Liver (tissue), 8 donors: ENCODE measurements at regions not wholly inside any gene's neighbourhood (a gene's known extent, or its start where the extent isn't known, plus 50 kb on each side); places are given as distances from the start of the nearest gene placed in this dataset.
"Not testable (repeated sequence)": the region's sequence is repeated elsewhere in the genome, so short reads cannot be mapped to it uniquely, and the experiment has no call there.

Experiments used
- DNase-seq: peaks from one replicate; pipeline ENCODE4 v3.0.0-alpha.2; 2017; ENCODE audit warnings: low spot score
- H3K27ac ChIP-seq, 2 donors: one replicate each; pipeline ENCODE4 v1.7.0; 2013; ENCODE audit warnings: inconsistent platforms in 2 of 2, low read length in 2 of 2, control low read depth in 1 of 2, low read depth in 1 of 2, mild to moderate bottlenecking in 1 of 2
- H3K27me3 ChIP-seq, 4 donors: one replicate each; pipeline versions ENCODE4 v1.6.1 to v1.7.0; 2013; ENCODE audit warnings: low read length in 3 of 4, inconsistent platforms in 1 of 4, mild to moderate bottlenecking in 1 of 4, moderate library complexity in 1 of 4; ENCODE audit not compliant: control insufficient read depth in 4 of 4, insufficient read depth in 4 of 4
- H3K36me3 ChIP-seq, 4 donors: one replicate each; pipeline versions ENCODE4 v1.6.1 to v1.7.0; 2013; ENCODE audit warnings: low read length in 3 of 4, mild to moderate bottlenecking in 3 of 4, low read depth in 1 of 4, moderate library complexity in 1 of 4; ENCODE audit not compliant: control insufficient read depth in 4 of 4, insufficient read depth in 3 of 4
- H3K4me1 ChIP-seq, 4 donors: one replicate each; pipeline versions ENCODE4 v1.6.1 to v1.7.0; 2013; ENCODE audit warnings: low read length in 3 of 4, mild to moderate bottlenecking in 3 of 4, moderate library complexity in 1 of 4; ENCODE audit not compliant: control insufficient read depth in 4 of 4, insufficient read depth in 4 of 4
- H3K4me3 ChIP-seq, 3 donors: one replicate each; pipeline versions ENCODE4 v1.6.1 to v1.7.0; 2013; ENCODE audit warnings: low read length in 3 of 3, control low read depth in 1 of 3, low read depth in 1 of 3, mild to moderate bottlenecking in 1 of 3
- H3K9ac ChIP-seq, 2 donors: one replicate each; pipeline ENCODE4 v1.7.0; 2013; ENCODE audit warnings: low read length in 2 of 2, mild to moderate bottlenecking in 2 of 2, moderate library complexity in 2 of 2, control low read depth in 1 of 2, low read depth in 1 of 2
- H3K9me3 ChIP-seq, 4 donors: one replicate each; pipeline versions ENCODE4 v1.6.1 to v1.7.0; 2013; ENCODE audit warnings: low read length in 3 of 4; ENCODE audit not compliant: control insufficient read depth in 4 of 4
- CTCF ChIP-seq: fragments of 150-350 bp; IDR thresholded peaks from 2 replicates; pipeline ENCODE4 v1.5.1; 2017; ENCODE audit warnings: improper control_type of control experiment, low read depth, low read length; ENCODE audit not compliant: missing input control
- FOXA1 ChIP-seq: IDR thresholded peaks from 2 replicates; pipeline ENCODE4 v1.6.1; 2016; ENCODE audit warnings: antibody characterized with exemption
- FOXA2 ChIP-seq: IDR thresholded peaks from 2 replicates; pipeline ENCODE4 v1.6.1; 2016; ENCODE audit warnings: antibody characterized with exemption
- HNF4G ChIP-seq: IDR thresholded peaks from 2 replicates; pipeline ENCODE4 v1.6.1; 2016; ENCODE audit warnings: antibody characterized with exemption
- MAX ChIP-seq: IDR thresholded peaks from 2 replicates; pipeline ENCODE4 v1.6.1; 2016; ENCODE audit warnings: antibody characterized with exemption
- RAD21 ChIP-seq, 2 donors: IDR thresholded peaks; 2 replicates each; pipeline ENCODE4 v1.6.1; 2016; ENCODE audit warnings: antibody characterized with exemption in 2 of 2, mild to moderate bottlenecking in 2 of 2
- REST ChIP-seq: IDR thresholded peaks from 2 replicates; pipeline ENCODE4 v1.6.1; 2016; ENCODE audit warnings: antibody characterized with exemption, mild to moderate bottlenecking
- TAF1 ChIP-seq: conservative IDR thresholded peaks from 2 replicates; pipeline ENCODE4 v1.6.1; 2016; ENCODE audit warnings: antibody characterized with exemption, mild to moderate bottlenecking
- ZBTB33 ChIP-seq: IDR thresholded peaks from 2 replicates; pipeline ENCODE4 v1.6.1; 2016; ENCODE audit warnings: antibody characterized with exemption
- WGBS: extraction: QIAGEN DNeasy Blood & Tissue Kit; methylation state at CpG from one replicate; pipeline ENCODE4 v1.1.7; 2013; 5-methylcytosine and 5-hydroxymethylcytosine counted together
- donor health status: healthy.
- donor health status: healthy.
- donor health status: healthy.
- donor health status: healthy.
- donor health status: healthy.

GRCh38 chr13:74266309-74266708 is 132.1 kb upstream of the KLF12 start (continued):
- no peak for TF ChIP-seq CTCF
- TF ChIP-seq RAD21 (IDR thresholded peaks at IDR 0.05) = no peak

GRCh38 chr13:74264333-74264732 is 130.1 kb upstream of the KLF12 start:
- DNase-seq = no peak
- peaks cover 0 to 3% (median under 1%) of the 10 kb centered on the region in 4 donors for H3K9me3 ChIP-seq
- H3K36me3 ChIP-seq = no peaks in the 10 kb centered on the region
- no peak overlapping the region for H3K27ac ChIP-seq
- TF ChIP-seq ZBTB33 (no peak), FOXA1 (no peak), MAX (no peak), HNF4G (no peak), REST (no peak)
- no peaks in the 10 kb centered on the region for H3K4me1 ChIP-seq
- H3K9ac ChIP-seq = no peak overlapping the region
- H3K27me3 ChIP-seq = no peaks in the 10 kb centered on the region
- no peak overlapping the region for H3K4me3 ChIP-seq

GRCh38 chr13:74260420-74260819 is 126.2 kb upstream of the KLF12 start:
- not testable (repeated sequence) for H3K27ac ChIP-seq, DNase-seq, H3K4me3 ChIP-seq, H3K27me3 ChIP-seq, H3K9me3 ChIP-seq, H3K36me3 ChIP-seq, H3K4me1 ChIP-seq, H3K9ac ChIP-seq
- WGBS = 98% methylated on average over 3 of the region's 3 CpGs

GRCh38 chr13:74259641-74260040 is 125.4 kb upstream of the KLF12 start:
- no peak overlapping the region for H3K27ac ChIP-seq
- no peak overlapping the region for H3K4me3 ChIP-seq
- no peaks in the 10 kb centered on the region for H3K27me3 ChIP-seq
- no peak overlapping the region for H3K9ac ChIP-seq
- DNase-seq = no peak
- no peaks in the 10 kb centered on the region for H3K36me3 ChIP-seq
- H3K9me3 ChIP-seq = peaks cover 0 to 2% (median 0%) of the 10 kb centered on the region in 4 donors
- 80% methylated on average over 3 of the region's 3 CpGs for WGBS
- TF ChIP-seq FOXA2 (no peak), FOXA1 (no peak), TAF1 (no peak)
- no peaks in the 10 kb centered on the region for H3K4me1 ChIP-seq
